Mammary epithelial cell (primary cell): ENCODE measurements at regions not wholly inside any gene's neighbourhood (a gene's known extent, or its start where the extent isn't known, plus 50 kb on each side); places are given as distances from the start of the nearest gene placed in this dataset.

Experiments
- EZH2 ChIP-seq: IDR thresholded peaks from 2 replicates; pipeline ENCODE4 v1.6.1; 2012; ENCODE audit warnings: low read length, inconsistent platforms, borderline replicate concordance
- TF ChIP-seq, protein P1 (sequence below), 2 donors: IDR thresholded peaks in 1 of 2; conservative IDR thresholded peaks in 1 of 2; 2 replicates each; pipeline ENCODE4 v1.5.1; 2011 to 2012; ENCODE audit warnings: inconsistent platforms in 2 of 2, low read length in 2 of 2, mild to moderate bottlenecking in 2 of 2, control low read depth in 1 of 2, low read depth in 1 of 2; ENCODE audit not compliant: insufficient read depth in 1 of 2; ENCODE audit errors: extremely low read depth in 1 of 2

GRCh38 chr3:150341891-150342290 lies 66.2 kb upstream of the TSC22D2 start:
- TF ChIP-seq, protein P1, sequence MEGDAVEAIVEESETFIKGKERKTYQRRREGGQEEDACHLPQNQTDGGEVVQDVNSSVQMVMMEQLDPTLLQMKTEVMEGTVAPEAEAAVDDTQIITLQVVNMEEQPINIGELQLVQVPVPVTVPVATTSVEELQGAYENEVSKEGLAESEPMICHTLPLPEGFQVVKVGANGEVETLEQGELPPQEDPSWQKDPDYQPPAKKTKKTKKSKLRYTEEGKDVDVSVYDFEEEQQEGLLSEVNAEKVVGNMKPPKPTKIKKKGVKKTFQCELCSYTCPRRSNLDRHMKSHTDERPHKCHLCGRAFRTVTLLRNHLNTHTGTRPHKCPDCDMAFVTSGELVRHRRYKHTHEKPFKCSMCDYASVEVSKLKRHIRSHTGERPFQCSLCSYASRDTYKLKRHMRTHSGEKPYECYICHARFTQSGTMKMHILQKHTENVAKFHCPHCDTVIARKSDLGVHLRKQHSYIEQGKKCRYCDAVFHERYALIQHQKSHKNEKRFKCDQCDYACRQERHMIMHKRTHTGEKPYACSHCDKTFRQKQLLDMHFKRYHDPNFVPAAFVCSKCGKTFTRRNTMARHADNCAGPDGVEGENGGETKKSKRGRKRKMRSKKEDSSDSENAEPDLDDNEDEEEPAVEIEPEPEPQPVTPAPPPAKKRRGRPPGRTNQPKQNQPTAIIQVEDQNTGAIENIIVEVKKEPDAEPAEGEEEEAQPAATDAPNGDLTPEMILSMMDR (conservative IDR thresholded peaks at IDR 0.05 in 1 of 2, IDR thresholded peaks at IDR 0.05 in 1 of 2; ENCODE audit: extremely low read depth in 1 of 2, insufficient read depth in 1 of 2, low read depth in 1 of 2, low read length in 2 of 2), result no peak
- no peak for TF ChIP-seq EZH2
